ENCODE measurements at regions not wholly inside any gene's neighbourhood (a gene's known extent, or its start where the extent isn't known, plus 50 kb on each side); places are given as distances from the start of the nearest gene placed in this dataset.

GRCh38 chr12:11446372-11446771 lies 51.0 kb upstream of the PRB2 start:
- TF ChIP-seq, protein P1, sequence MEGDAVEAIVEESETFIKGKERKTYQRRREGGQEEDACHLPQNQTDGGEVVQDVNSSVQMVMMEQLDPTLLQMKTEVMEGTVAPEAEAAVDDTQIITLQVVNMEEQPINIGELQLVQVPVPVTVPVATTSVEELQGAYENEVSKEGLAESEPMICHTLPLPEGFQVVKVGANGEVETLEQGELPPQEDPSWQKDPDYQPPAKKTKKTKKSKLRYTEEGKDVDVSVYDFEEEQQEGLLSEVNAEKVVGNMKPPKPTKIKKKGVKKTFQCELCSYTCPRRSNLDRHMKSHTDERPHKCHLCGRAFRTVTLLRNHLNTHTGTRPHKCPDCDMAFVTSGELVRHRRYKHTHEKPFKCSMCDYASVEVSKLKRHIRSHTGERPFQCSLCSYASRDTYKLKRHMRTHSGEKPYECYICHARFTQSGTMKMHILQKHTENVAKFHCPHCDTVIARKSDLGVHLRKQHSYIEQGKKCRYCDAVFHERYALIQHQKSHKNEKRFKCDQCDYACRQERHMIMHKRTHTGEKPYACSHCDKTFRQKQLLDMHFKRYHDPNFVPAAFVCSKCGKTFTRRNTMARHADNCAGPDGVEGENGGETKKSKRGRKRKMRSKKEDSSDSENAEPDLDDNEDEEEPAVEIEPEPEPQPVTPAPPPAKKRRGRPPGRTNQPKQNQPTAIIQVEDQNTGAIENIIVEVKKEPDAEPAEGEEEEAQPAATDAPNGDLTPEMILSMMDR (IDR thresholded peaks at IDR 0.05; ENCODE audit: extremely low read depth, insufficient read depth, missing control alignments), result no peak
- DNase-seq (ENCODE audit: low spot score), result no peak
- in situ Hi-C loops (cut with MboI; ENCODE audit: low pct_unique_long_range_greater_than_20kb, low sequenced_read_pairs, unreplicated experiment), result no loop called here

DNA sequence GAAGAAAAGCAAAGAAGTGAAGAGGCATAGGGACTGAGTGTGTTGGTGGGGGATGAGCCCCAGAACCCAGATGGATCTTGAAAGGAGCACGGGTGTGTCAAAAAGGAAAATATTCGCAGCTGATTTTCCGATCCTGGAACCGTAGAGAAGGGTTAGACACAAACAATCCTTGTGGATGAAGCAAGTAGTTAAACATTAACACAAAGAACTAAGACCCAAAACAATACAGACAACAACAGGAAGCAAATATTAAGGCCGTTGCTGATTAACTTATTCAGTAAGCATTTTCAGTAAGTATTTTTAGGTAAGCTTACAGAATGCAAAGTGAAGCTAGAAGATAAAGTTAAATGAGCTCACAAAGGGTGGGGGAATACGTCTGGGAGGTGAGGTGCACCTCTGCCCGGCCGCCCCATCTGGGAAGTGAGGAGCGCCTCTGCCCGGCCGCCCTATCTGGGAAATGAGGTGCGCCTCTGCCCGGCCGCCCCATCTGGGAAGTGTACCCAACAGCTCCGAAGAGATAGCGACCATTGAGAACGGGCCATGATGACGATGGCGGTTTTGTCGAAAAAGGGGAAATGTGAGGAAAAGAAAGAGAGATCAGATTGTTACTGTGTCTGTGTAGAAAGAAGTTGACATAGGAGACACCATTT lies 62.8 kb upstream of the PRB2 start:
- TF ChIP-seq, protein P1 (IDR thresholded peaks at IDR 0.05; ENCODE audit: extremely low read depth, insufficient read depth, missing control alignments), result no peak
- no peak for DNase-seq (ENCODE audit: low spot score)
- in situ Hi-C loops (cut with MboI; ENCODE audit: low pct_unique_long_range_greater_than_20kb, low sequenced_read_pairs, unreplicated experiment), result no loop called here

DNA sequence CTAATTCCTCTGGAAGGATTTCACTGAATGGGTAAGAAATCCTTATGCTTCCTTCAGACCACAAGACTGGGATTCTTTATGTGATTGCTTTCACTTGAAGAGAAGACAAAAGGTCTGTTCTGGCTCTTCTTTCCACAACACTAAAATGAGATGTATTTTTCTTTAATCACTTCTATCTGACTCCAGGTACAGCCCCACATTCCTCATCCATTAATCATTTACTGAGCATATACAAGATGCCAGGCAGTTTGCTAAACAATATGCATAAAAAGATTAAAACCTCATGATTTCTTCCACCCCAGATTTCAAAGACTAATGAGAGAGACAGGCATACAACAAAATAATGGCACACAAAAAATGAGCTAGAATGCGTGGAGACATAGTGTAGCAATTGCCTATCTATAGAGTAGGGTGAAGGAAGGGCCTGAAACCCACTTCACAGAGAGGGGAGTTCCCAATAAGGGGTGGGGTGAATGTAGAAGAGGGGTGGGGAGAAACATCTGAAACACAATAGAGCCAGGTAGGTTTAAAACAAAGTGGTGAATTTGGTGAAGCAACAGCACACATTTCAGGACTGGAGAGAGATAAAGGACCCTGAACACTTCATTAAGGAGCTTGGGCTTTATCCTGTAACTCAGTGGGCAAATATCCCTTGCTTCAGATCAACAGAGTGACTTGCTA lies 65.1 kb upstream of the PRB2 start:
- no peak for DNase-seq (ENCODE audit: low spot score)
- TF ChIP-seq, protein P1 (IDR thresholded peaks at IDR 0.05; ENCODE audit: extremely low read depth, insufficient read depth, missing control alignments), result no peak
- in situ Hi-C loops (cut with MboI; ENCODE audit: low pct_unique_long_range_greater_than_20kb, low sequenced_read_pairs, unreplicated experiment), result no loop called here

GRCh38 chr12:11461433-11461832 lies 66.1 kb upstream of the PRB2 start:
- in situ Hi-C loops (cut with MboI; ENCODE audit: low pct_unique_long_range_greater_than_20kb, low sequenced_read_pairs, unreplicated experiment), result no loop called here

GRCh38 chr12:11477110-11477509 lies 81.7 kb upstream of the PRB2 start:
- DNase-seq (ENCODE audit: low spot score), result no peak
- in situ Hi-C loops (cut with MboI; ENCODE audit: low pct_unique_long_range_greater_than_20kb, low sequenced_read_pairs, unreplicated experiment), result loop anchor here (25.0 kb wide), 2 partner anchors 715 to 1240 kb away; no protein-coding TSS in a partner anchor
- TF ChIP-seq, protein P1 (IDR thresholded peaks at IDR 0.05; ENCODE audit: extremely low read depth, insufficient read depth, missing control alignments), result no peak

More at GRCh38 chr12:11461433-11461832, 66.1 kb upstream of the PRB2 start:
- TF ChIP-seq, protein P1 (IDR thresholded peaks at IDR 0.05; ENCODE audit: extremely low read depth, insufficient read depth, missing control alignments), result no peak
- DNase-seq (ENCODE audit: low spot score), result no peak

GRCh38 chr12:11482955-11483354 lies 87.6 kb upstream of the PRB2 start:
- TF ChIP-seq, protein P1 (IDR thresholded peaks at IDR 0.05; ENCODE audit: extremely low read depth, insufficient read depth, missing control alignments), result no peak
- in situ Hi-C loops (cut with MboI; ENCODE audit: low pct_unique_long_range_greater_than_20kb, low sequenced_read_pairs, unreplicated experiment), result loop anchor here (10.0 to 25.0 kb wide), 3 partner anchors 248 to 1246 kb away; no protein-coding TSS in a partner anchor
- DNase-seq (ENCODE audit: low spot score), result no peak
